GM13977 (cell line): ENCODE measurements at regions not wholly inside any gene's neighbourhood (a gene's known extent, or its start where the extent isn't known, plus 50 kb on each side); places are given as distances from the start of the nearest gene placed in this dataset.
"Not testable (repeated sequence)": the region's sequence is repeated elsewhere in the genome, so short reads cannot be mapped to it uniquely, and the experiment has no call there.

Experiments used
- DNase-seq: peaks from one replicate; pipeline ENCODE4 v3.0.0; 2012; ENCODE audit warnings: low spot score
- CTCF ChIP-seq: IDR thresholded peaks from 2 replicates; pipeline ENCODE4 v1.5.1; 2012; ENCODE audit warnings: mild to moderate bottlenecking, control low read depth; ENCODE audit not compliant: insufficient read depth; ENCODE audit errors: extremely low read depth, missing control alignments
- in situ Hi-C: fragments of 300-500 bp; cut with MboI; formaldehyde crosslinking; loops from one replicate; pipeline ENCODE4 v1.12.0; 2022; ENCODE audit warnings: low sequenced_read_pairs, low pct_unique_long_range_greater_than_20kb, mixed read lengths, inconsistent platforms; ENCODE audit not compliant: unreplicated experiment

- in situ Hi-C loops, result no loop called here
- no peak for TF ChIP-seq CTCF
- no peak for DNase-seq
Measured at GRCh38 chr13:56424246-56424645, 716.5 kb upstream of the PRR20A start.

- no peak for TF ChIP-seq CTCF
- in situ Hi-C loops, result no loop called here
- no peak for DNase-seq
Measured at GRCh38 chr13:56457535-56458190, 683.1 kb upstream of the PRR20A start.

DNA sequence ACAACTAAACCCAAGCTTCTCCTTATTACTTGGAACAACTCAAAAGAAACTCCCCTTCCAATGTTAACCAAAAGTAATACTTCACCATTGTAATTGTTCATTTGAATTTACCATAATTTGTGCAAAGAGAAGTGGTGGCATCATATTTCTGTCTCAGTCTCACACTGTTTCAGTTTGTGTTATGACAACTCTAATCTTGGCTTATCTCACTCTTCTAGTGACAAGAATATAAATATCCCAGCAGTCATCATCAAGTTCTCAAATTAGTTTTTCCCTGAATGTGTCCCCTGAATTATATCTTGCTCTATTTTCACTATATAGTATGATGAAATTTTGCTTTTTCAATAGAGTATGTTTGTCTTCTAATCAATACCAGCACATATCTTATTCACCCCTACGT lies 681.4 kb upstream of the PRR20A start:
- DNase-seq, result no peak
- TF ChIP-seq CTCF, result no peak
- in situ Hi-C loops, result no loop called here

GRCh38 chr13:56501750-56502149 lies 639.0 kb upstream of the PRR20A start:
- no peak for DNase-seq
- TF ChIP-seq CTCF, result no peak
- in situ Hi-C loops, result no loop called here

DNA sequence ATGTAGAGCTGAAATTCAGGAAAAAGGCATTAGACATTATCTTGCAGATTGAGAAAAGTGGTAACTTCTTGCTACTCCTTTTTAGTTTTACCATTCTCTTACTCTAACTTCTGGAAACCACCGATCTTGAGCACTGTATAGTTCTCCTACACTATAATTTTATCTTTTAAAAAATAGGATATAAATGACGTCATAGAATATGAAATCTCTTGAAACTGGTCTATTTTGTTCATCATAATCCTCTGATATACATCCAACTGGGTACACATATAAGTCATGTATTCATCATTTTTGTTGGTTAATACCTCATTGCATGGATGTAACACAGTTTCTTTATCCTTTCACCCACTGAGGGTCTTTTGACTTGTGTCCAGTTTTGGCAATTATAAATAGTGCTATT lies 629.9 kb upstream of the PRR20A start:
- in situ Hi-C loops, result no loop called here
- TF ChIP-seq CTCF, result no peak
- DNase-seq, result no peak

GRCh38 chr13:56512336-56512735 lies 628.4 kb upstream of the PRR20A start:
- DNase-seq, in situ Hi-C loops: not testable (repeated sequence)

GRCh38 chr13:56515441-56515840 lies 625.3 kb upstream of the PRR20A start:
- DNase-seq, result no peak
- TF ChIP-seq CTCF, result no peak
- in situ Hi-C loops, result no loop called here
